GM12878 (cell line): ENCODE measurements at regions not wholly inside any gene's neighbourhood (a gene's known extent, or its start where the extent isn't known, plus 50 kb on each side); places are given as distances from the start of the nearest gene placed in this dataset.

Experiments
- ATAC-seq: fragments of 200-7000 bp; cut with Tn5 transposase; 3 replicates; pipeline ENCODE4 v1.9.1; 2020; ENCODE audit warnings: mild to moderate bottlenecking, moderate library complexity
- BruUV-seq: library from RNA; stranded (reverse); fragments of 400-500 nt; replicated peaks from 2 replicates; lab custom pipeline; 2021; lab: Mats Ljungman, UMichigan
- CTCF ChIA-PET: fragments of 300-600 bp; sonication (Branson Sonifier 250); formaldehyde crosslinking; extraction: SDS; loops from one replicate; lab custom pipeline; 2021; ENCODE audit warnings: inconsistent platforms; lab: Yijun Ruan, JAX
- POLR2A ChIA-PET: fragments of 350-600 bp; formaldehyde crosslinking; extraction: SDS; loops from one replicate; lab custom pipeline; 2021; ENCODE audit warnings: inconsistent platforms; lab: Charles Lee
- RAD21 ChIA-PET: fragments of 300-600 bp; sonication (Branson Sonifier 250); formaldehyde crosslinking; loops from one replicate; lab custom pipeline; 2023; ENCODE audit warnings: antibody characterized with exemption; ENCODE audit not compliant: unreplicated experiment; lab: Charles Lee
- SMC1A ChIA-PET: fragments of 300-600 bp; sonication (Branson Sonifier 250); formaldehyde crosslinking; loops from one replicate; lab custom pipeline; 2023; ENCODE audit not compliant: unreplicated experiment, uncharacterized antibody; lab: Charles Lee
- DNase-seq: peaks from one replicate; pipeline ENCODE4 v3.0.0-alpha.2; 2011; ENCODE audit warnings: low read depth, low spot score
- FAIRE-seq: peaks from 3 replicates; lab custom pipeline; 2011; peaks lifted over from hg19 to GRCh38; lab: Jason Lieb, UNC
- H2AFZ ChIP-seq: 2 replicates; pipeline ENCODE4 v1.6.0; 2011; ENCODE audit warnings: low read depth, low read length, control low read depth; ENCODE audit not compliant: control insufficient read depth
- H3K27ac ChIP-seq: 2 replicates; pipeline ENCODE4 v1.5.1; 2011; ENCODE audit warnings: control low read depth; ENCODE audit not compliant: control insufficient read depth, insufficient read depth
- H3K27me3 ChIP-seq, 2 experiments: replicated peaks in 1 of 2; 2 replicates each; pipeline versions ENCODE4 v1.6.0 to v1.6.1; 2011; ENCODE audit warnings: low read length in 1 of 2; ENCODE audit not compliant: control insufficient read depth in 2 of 2, insufficient read depth in 2 of 2
- H3K36me3 ChIP-seq, 2 experiments: 2 replicates each; pipeline ENCODE4 v1.5.1; 2011; ENCODE audit warnings: low read length in 1 of 2; ENCODE audit not compliant: control insufficient read depth in 2 of 2, insufficient read depth in 2 of 2
- H3K4me1 ChIP-seq: 2 replicates; pipeline ENCODE4 v1.6.1; 2011; ENCODE audit warnings: mild to moderate bottlenecking, low read length, moderate library complexity, mixed read lengths; ENCODE audit not compliant: control insufficient read depth, insufficient read depth
- H3K4me2 ChIP-seq: 2 replicates; pipeline ENCODE4 v1.6.0; 2011; ENCODE audit warnings: control low read depth; ENCODE audit not compliant: control insufficient read depth, insufficient read depth
- H3K4me3 ChIP-seq: fragments of 200-600 bp; sonication (generic); 2 replicates; pipeline ENCODE4 v1.5.1; 2016
- H3K79me2 ChIP-seq: 2 replicates; pipeline ENCODE4 v1.6.0; 2011; ENCODE audit warnings: low read length; ENCODE audit not compliant: control insufficient read depth, insufficient read depth
- H3K9ac ChIP-seq: 2 replicates; pipeline ENCODE4 v1.8.0; 2011; ENCODE audit warnings: low read length, control low read depth, mixed read lengths; ENCODE audit not compliant: control insufficient read depth, insufficient read depth
- H3K9me3 ChIP-seq: replicated peaks from 3 replicates; pipeline ENCODE4 v1.5.1; 2011; ENCODE audit warnings: mild to moderate bottlenecking, low read length; ENCODE audit not compliant: control insufficient read depth, insufficient read depth
- H4K20me1 ChIP-seq: 2 replicates; pipeline ENCODE4 v1.6.0; 2011; ENCODE audit not compliant: control insufficient read depth, insufficient read depth
- CHD1 ChIP-seq: IDR thresholded peaks from 2 replicates; pipeline ENCODE4 v1.6.1; 2012; ENCODE audit warnings: low read depth, low read length, improper control_type of control experiment
- HDGF ChIP-seq: fragments of 450-650 bp; IDR thresholded peaks from 2 replicates; pipeline ENCODE4 v1.6.1; 2016; ENCODE audit warnings: antibody characterized with exemption
- IRF4 ChIP-seq: IDR thresholded peaks from 2 replicates; pipeline ENCODE4 v1.6.1; 2011; ENCODE audit warnings: low read depth, low read length
- MTA2 ChIP-seq: fragments of 450-650 bp; IDR thresholded peaks from 2 replicates; pipeline ENCODE4 v1.6.1; 2016; ENCODE audit warnings: low read depth, mild to moderate bottlenecking, moderate library complexity
- POLR2AphosphoS5 ChIP-seq: IDR thresholded peaks from 2 replicates; pipeline ENCODE4 v1.6.1; 2011; ENCODE audit warnings: mild to moderate bottlenecking, low read length, inconsistent platforms
- RUNX3 ChIP-seq: IDR thresholded peaks from 2 replicates; pipeline ENCODE4 v1.6.1; 2012; ENCODE audit warnings: low read length, inconsistent platforms
- ZNF24 ChIP-seq: fragments of 450-650 bp; IDR thresholded peaks from 2 replicates; pipeline ENCODE4 v1.6.1; 2017; ENCODE audit warnings: antibody characterized with exemption, mild to moderate bottlenecking
- WGBS: methylation state at CpG from one replicate; pipeline ENCODE4 v1.1.6; 2016; ENCODE audit warnings: low lambda C conversion rate; ENCODE audit not compliant: insufficient replicate concordance, insufficient coverage; ENCODE audit errors: missing lambda C conversion rate; 5-methylcytosine and 5-hydroxymethylcytosine counted together
- in situ Hi-C: fragments of 300-500 bp; cut with MboI; formaldehyde crosslinking; loops from 9 replicates; pipeline ENCODE4 v1.14.3; 2018; ENCODE audit warnings: mixed read lengths
- intact Hi-C: fragments of 100-400 bp; cut with micrococcal nuclease; formaldehyde crosslinking; loops from one replicate; pipeline ENCODE4 v1.14.2; 2022; ENCODE audit not compliant: unreplicated experiment
- TF ChIP-seq, protein P1 (sequence below): fragments of 450-650 bp; formaldehyde crosslinking; IDR thresholded peaks from 2 replicates; pipeline ENCODE4 v1.4.0; 2020; ENCODE audit warnings: mild to moderate bottlenecking, moderate library complexity
- TF ChIP-seq, protein P2 (sequence below): fragments of 450-650 bp; IDR thresholded peaks from 2 replicates; pipeline ENCODE4 v1.6.1; 2017; ENCODE audit warnings: mild to moderate bottlenecking, moderate library complexity
- TF ChIP-seq, protein P3 (sequence below): IDR thresholded peaks from 2 replicates; pipeline ENCODE4 v1.6.1; 2011; ENCODE audit warnings: low read depth, mild to moderate bottlenecking, low read length, moderate library complexity, borderline replicate concordance; ENCODE audit errors: extremely low read depth

DNA sequence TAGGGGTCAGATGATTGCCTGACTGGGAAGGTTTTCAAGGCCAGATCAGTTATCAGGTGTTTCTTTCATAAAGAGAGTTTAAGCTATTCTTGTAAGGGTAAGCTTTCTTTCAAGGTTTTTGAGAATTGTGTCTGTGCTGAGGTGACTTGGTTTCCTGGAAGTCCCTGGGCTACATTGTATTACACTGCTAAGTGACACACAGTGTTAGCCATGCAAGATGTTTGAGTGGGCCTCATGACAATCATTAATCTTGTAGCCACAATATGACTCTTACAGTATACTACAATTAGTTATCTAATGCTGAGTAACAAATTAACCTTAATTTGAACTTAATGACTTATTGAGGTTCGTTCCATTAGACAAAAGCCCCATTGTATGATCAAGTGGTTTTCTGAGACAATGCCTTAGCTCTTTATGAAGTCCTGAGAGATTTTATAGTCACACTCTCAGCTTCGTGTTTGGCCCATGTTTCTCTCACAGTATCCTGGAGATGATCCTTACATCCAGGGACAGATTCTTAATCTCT is 186.7 kb downstream of the RPS12 start:
- RAD21 ChIA-PET = no interaction called here
- H3K36me3 ChIP-seq = no peaks in the 10 kb centered on the region
- H3K4me3 ChIP-seq = no peak overlapping the region
- no peaks in the 10 kb centered on the region for H3K79me2 ChIP-seq
- no peak for TF ChIP-seq MTA2
- TF ChIP-seq, protein P1, sequence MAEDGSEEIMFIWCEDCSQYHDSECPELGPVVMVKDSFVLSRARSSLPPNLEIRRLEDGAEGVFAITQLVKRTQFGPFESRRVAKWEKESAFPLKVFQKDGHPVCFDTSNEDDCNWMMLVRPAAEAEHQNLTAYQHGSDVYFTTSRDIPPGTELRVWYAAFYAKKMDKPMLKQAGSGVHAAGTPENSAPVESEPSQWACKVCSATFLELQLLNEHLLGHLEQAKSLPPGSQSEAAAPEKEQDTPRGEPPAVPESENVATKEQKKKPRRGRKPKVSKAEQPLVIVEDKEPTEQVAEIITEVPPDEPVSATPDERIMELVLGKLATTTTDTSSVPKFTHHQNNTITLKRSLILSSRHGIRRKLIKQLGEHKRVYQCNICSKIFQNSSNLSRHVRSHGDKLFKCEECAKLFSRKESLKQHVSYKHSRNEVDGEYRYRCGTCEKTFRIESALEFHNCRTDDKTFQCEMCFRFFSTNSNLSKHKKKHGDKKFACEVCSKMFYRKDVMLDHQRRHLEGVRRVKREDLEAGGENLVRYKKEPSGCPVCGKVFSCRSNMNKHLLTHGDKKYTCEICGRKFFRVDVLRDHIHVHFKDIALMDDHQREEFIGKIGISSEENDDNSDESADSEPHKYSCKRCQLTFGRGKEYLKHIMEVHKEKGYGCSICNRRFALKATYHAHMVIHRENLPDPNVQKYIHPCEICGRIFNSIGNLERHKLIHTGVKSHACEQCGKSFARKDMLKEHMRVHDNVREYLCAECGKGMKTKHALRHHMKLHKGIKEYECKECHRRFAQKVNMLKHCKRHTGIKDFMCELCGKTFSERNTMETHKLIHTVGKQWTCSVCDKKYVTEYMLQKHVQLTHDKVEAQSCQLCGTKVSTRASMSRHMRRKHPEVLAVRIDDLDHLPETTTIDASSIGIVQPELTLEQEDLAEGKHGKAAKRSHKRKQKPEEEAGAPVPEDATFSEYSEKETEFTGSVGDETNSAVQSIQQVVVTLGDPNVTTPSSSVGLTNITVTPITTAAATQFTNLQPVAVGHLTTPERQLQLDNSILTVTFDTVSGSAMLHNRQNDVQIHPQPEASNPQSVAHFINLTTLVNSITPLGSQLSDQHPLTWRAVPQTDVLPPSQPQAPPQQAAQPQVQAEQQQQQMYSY (CRISPR knock-in tag) = no peak
- ATAC-seq = no peak
- H3K27me3 ChIP-seq = no peaks in the 10 kb centered on the region
- WGBS = 3% methylated on average over 2 of the region's 2 CpGs
- in situ Hi-C loops = no loop called here
- no peak overlapping the region for H2AFZ ChIP-seq
- H3K9ac ChIP-seq = no peak overlapping the region
- SMC1A ChIA-PET = no interaction called here
- no peaks in the 10 kb centered on the region for H4K20me1 ChIP-seq
- no TSS peak for BruUV-seq
- H3K9me3 ChIP-seq = no peaks in the 10 kb centered on the region
- CTCF ChIA-PET = no interaction called here
- no peak overlapping the region for H3K4me2 ChIP-seq
- POLR2A ChIA-PET = no interaction called here
- no peak for FAIRE-seq
- DNase-seq = no peak
- H3K4me1 ChIP-seq = no peaks in the 10 kb centered on the region
- intact Hi-C loops = no loop called here
- no peak overlapping the region for H3K27ac ChIP-seq

DNA sequence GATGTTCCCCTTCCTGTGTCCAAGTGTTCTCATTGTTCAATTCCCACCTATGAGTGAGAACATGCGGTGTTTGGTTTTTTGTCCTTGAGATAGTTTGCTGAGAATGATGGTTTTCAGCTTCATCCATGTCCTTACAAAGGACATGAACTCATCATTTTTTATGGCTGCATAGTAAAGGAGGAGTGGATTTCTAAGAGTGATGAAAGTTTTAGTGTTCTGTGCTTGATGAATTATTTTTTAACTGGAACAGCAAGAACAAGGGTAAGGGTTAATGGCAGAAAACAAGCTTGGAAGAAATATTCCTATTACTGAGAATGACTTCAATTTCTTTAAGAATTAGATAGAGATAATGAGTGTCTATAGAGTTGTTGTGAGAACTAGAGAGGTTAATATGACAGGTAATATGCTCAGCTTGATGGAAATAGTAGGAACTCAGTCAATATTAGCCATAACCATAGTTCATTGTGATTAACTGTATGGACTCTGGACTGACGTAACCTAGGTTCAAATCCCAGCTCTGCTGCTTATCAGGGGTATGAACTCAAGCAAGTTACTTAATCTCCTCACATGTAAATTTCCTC is 190.0 kb downstream of the RPS12 start:
- in situ Hi-C loops = no loop called here
- 53% methylated on average over 2 of the region's 2 CpGs for WGBS
- ChIA-PET SMC1A (no interaction called here), RAD21 (no interaction called here), CTCF (no interaction called here), POLR2A (no interaction called here)
- no TSS peak for BruUV-seq
- Histone ChIP-seq H3K4me3 (no peak overlapping the region), H3K4me2 (no peak overlapping the region), H3K79me2 (no peaks in the 10 kb centered on the region), H3K9me3 (no peaks in the 10 kb centered on the region), H4K20me1 (no peaks in the 10 kb centered on the region), H3K27me3 (no peaks in the 10 kb centered on the region), H3K27ac (no peak overlapping the region), H2AFZ (no peak overlapping the region), H3K4me1 (no peaks in the 10 kb centered on the region), H3K9ac (no peak overlapping the region), H3K36me3 (no peaks in the 10 kb centered on the region)
- DNase-seq (no peak), FAIRE-seq (no peak), ATAC-seq (no peak)
- intact Hi-C loops = no loop called here
- no peak for TF ChIP-seq RUNX3
- no peak for TF ChIP-seq POLR2AphosphoS5
- no peak for TF ChIP-seq ZNF24
- TF ChIP-seq IRF4 = no peak
- TF ChIP-seq, protein P2, sequence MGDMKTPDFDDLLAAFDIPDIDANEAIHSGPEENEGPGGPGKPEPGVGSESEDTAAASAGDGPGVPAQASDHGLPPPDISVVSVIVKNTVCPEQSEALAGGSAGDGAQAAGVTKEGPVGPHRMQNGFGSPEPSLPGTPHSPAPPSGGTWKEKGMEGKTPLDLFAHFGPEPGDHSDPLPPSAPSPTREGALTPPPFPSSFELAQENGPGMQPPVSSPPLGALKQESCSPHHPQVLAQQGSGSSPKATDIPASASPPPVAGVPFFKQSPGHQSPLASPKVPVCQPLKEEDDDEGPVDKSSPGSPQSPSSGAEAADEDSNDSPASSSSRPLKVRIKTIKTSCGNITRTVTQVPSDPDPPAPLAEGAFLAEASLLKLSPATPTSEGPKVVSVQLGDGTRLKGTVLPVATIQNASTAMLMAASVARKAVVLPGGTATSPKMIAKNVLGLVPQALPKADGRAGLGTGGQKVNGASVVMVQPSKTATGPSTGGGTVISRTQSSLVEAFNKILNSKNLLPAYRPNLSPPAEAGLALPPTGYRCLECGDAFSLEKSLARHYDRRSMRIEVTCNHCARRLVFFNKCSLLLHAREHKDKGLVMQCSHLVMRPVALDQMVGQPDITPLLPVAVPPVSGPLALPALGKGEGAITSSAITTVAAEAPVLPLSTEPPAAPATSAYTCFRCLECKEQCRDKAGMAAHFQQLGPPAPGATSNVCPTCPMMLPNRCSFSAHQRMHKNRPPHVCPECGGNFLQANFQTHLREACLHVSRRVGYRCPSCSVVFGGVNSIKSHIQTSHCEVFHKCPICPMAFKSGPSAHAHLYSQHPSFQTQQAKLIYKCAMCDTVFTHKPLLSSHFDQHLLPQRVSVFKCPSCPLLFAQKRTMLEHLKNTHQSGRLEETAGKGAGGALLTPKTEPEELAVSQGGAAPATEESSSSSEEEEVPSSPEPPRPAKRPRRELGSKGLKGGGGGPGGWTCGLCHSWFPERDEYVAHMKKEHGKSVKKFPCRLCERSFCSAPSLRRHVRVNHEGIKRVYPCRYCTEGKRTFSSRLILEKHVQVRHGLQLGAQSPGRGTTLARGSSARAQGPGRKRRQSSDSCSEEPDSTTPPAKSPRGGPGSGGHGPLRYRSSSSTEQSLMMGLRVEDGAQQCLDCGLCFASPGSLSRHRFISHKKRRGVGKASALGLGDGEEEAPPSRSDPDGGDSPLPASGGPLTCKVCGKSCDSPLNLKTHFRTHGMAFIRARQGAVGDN = no peak
- TF ChIP-seq HDGF = no peak
- TF ChIP-seq, protein P3, sequence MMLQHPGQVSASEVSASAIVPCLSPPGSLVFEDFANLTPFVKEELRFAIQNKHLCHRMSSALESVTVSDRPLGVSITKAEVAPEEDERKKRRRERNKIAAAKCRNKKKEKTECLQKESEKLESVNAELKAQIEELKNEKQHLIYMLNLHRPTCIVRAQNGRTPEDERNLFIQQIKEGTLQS = no peak
- TF ChIP-seq CHD1 = no peak
